Dendritic cell treated with granulocyte-macrophage colony-stimulating factor and Interleukin-4, amounts not matched to agents 40 ng/mL and 50 ng/mL, for 4 days (primary cell): ENCODE measurements at regions not wholly inside any gene's neighbourhood (a gene's known extent, or its start where the extent isn't known, plus 50 kb on each side); places are given as distances from the start of the nearest gene placed in this dataset.

Experiments
- H3K27ac Mint-ChIP-seq: one replicate; pipeline ENCODE4 v1.8.0; 2022; ENCODE audit warnings: mild to moderate bottlenecking, mixed read lengths
- H3K27me3 Mint-ChIP-seq: one replicate; pipeline ENCODE4 v1.8.0; 2022; ENCODE audit warnings: mild to moderate bottlenecking, mixed read lengths
- H3K36me3 Mint-ChIP-seq: one replicate; pipeline ENCODE4 v1.8.0; 2022; ENCODE audit warnings: low read depth, mixed read lengths
- H3K4me1 Mint-ChIP-seq: one replicate; pipeline ENCODE4 v1.8.0; 2022; ENCODE audit warnings: low read depth, mixed read lengths
- H3K4me3 Mint-ChIP-seq: one replicate; pipeline ENCODE4 v1.8.0; 2022; ENCODE audit warnings: mild to moderate bottlenecking, moderate library complexity, mixed read lengths
- H3K9me3 Mint-ChIP-seq: one replicate; pipeline ENCODE4 v1.8.0; 2022; ENCODE audit warnings: mixed read lengths
- intact Hi-C: fragments of 100-400 bp; cut with micrococcal nuclease; formaldehyde crosslinking; loops from one replicate; pipeline ENCODE4 v1.15.0; 2022

DNA sequence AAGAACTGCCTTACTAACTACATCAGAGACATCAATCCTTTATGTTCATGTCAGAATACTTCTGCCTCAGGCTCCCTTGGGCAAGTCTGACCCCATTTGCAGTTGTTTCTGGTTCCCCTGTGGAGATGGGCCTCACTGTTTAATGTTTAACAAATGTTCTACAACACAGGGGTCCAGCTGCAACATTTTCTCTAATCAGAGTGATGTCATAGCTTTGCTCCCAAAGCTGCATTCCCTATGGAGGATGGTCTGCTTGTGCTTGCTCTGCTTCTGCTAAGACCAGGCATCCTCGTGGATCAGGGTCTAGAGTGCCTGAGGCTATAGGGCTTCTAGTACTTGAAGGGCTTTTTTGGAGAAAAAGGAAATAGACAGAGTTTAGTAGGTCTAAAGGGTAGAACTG lies 1071.2 kb downstream of the TTLL7 start:
- intact Hi-C loops, result no loop called here
- Mint-ChIP-seq H3K4me1 (no peaks in the 10 kb centered on the region), H3K9me3 (peaks cover 27% of the 10 kb centered on the region), H3K4me3 (no peak overlapping the region), H3K36me3 (no peaks in the 10 kb centered on the region), H3K27me3 (no peaks in the 10 kb centered on the region), H3K27ac (no peak overlapping the region)

DNA sequence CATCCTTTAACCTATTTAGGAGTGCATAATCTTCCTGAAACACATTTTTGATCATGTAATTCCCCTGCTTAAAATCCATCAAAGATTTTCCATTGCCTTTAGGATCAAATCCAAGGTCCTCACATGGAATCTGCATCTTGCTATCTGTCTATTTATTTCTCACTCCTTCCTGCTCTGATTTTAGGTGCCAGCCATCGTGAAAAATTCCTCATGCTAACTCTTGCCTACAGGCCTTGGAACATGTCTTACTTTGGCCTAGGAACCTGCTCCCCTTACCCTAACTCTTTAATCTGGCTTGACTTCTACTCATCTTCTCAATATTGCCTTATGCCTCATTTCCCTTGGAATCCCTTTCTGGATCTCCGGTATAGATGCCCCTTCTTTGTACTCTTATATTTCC lies 1074.3 kb downstream of the TTLL7 start:
- H3K27me3 Mint-ChIP-seq, result no peaks in the 10 kb centered on the region
- H3K27ac Mint-ChIP-seq, result no peak overlapping the region
- peaks cover 26% of the 10 kb centered on the region for H3K9me3 Mint-ChIP-seq
- H3K4me3 Mint-ChIP-seq, result no peak overlapping the region
- H3K36me3 Mint-ChIP-seq, result no peaks in the 10 kb centered on the region
- intact Hi-C loops, result no loop called here
- no peaks in the 10 kb centered on the region for H3K4me1 Mint-ChIP-seq

DNA sequence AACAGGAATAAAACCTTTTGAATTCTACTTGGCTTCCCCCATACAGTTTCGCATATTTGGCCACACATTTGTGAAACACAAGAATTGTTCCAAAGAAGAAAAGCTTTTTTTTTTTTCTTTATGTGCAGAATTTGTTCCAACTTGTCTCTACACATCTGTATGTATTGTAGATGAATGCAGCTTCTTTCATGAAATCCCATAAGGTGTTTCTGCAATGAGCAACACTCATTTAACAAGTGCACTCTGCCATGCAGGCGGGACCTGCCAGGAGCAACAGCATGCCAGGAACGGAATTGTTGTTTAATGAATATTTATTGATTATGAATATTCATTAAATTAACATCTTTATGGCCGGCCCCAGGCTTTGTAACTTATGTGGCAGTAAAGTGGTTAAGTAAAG lies 1075.0 kb downstream of the TTLL7 start:
- Mint-ChIP-seq H3K4me1 (no peaks in the 10 kb centered on the region), H3K9me3 (peaks cover 26% of the 10 kb centered on the region), H3K4me3 (no peak overlapping the region), H3K36me3 (no peaks in the 10 kb centered on the region), H3K27me3 (no peaks in the 10 kb centered on the region), H3K27ac (no peak overlapping the region)
- intact Hi-C loops, result no loop called here

DNA sequence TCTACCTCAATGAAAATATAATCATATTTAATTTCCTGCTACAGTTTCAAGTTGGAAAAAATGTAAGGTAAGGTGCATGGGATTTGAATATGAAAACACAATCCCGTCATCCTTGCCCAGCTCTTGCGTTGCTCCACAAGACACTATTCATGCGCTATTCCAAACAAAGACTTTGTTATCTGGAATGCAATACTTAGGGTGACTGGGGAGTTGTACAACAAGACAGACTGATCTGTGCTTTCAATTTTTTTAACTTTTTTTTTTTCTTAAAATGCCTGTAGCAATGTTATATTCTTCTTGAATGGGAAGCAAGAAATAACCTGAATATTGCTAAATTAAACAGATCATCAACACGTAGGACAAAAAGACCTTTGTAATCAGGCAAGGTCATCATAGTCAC lies 1077.2 kb downstream of the TTLL7 start:
- Mint-ChIP-seq H3K27me3 (no peaks in the 10 kb centered on the region), H3K36me3 (no peaks in the 10 kb centered on the region), H3K9me3 (peaks cover 10% of the 10 kb centered on the region), H3K4me3 (no peak overlapping the region), H3K27ac (no peak overlapping the region), H3K4me1 (no peaks in the 10 kb centered on the region)
- intact Hi-C loops, result no loop called here

DNA sequence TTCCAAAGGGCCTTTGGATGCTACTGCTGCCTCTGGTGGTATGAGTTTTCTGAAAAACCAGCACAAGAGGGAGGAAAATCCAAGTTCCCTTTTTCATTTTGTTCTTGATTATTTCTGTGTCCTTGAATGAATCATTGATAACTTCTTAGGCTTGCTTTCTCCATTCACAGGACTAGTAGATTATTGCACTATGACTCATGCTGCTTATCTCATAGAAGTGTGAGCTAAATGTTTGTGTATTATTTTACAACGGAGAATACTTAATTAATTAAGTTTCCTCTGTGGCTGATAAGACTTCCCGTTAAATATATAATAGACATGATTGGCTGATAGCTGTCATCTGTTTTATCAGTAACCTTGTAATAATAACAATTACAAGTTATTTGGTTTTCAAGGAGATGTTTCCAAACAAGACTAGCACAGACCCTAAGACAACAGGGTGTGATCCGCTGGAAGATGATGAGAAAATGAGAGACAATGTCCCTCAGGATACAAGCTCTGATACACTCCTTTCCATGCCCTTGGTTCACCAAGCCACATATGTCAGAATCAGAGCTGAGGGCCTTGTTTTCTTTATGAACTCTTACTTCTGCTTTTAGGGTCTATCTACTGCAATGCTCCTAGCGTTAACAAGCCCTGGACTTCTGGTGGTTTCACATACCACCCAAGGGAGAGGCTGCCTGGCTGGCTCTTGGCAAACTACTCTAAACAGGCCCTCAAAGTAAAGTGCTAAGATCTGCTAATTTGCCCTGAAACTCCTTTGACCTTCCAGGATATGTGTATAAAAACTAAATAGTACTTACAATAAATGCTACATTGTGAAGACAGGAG lies 1078.3 kb downstream of the TTLL7 start:
- Mint-ChIP-seq H3K4me3 (no peak overlapping the region), H3K4me1 (no peaks in the 10 kb centered on the region), H3K9me3 (peaks cover 10% of the 10 kb centered on the region), H3K27ac (no peak overlapping the region), H3K36me3 (no peaks in the 10 kb centered on the region), H3K27me3 (no peaks in the 10 kb centered on the region)
- intact Hi-C loops, result no loop called here

DNA sequence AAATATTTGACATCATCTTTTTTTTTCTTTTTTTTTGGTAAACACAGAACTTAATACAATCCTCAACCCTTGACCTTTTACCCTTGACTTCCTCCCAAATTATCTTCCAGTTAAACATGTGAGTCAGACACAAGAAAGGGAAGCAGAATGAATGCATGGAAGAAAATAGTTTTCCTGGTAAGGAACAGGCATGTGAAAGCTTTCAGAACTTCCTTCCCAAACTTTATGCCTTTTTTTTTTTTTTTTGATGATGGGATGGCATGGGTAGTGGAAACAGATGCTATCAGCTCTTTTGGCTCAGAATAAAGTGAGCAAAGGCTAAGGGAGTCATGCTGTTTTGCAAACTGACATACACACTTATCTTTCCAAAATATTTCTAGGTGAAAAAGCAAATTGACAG lies 1079.1 kb downstream of the TTLL7 start:
- H3K9me3 Mint-ChIP-seq, result peaks cover 5% of the 10 kb centered on the region
- H3K27ac Mint-ChIP-seq, result no peak overlapping the region
- H3K4me3 Mint-ChIP-seq, result no peak overlapping the region
- H3K36me3 Mint-ChIP-seq, result no peaks in the 10 kb centered on the region
- no peaks in the 10 kb centered on the region for H3K27me3 Mint-ChIP-seq
- no peaks in the 10 kb centered on the region for H3K4me1 Mint-ChIP-seq
- intact Hi-C loops, result no loop called here

DNA sequence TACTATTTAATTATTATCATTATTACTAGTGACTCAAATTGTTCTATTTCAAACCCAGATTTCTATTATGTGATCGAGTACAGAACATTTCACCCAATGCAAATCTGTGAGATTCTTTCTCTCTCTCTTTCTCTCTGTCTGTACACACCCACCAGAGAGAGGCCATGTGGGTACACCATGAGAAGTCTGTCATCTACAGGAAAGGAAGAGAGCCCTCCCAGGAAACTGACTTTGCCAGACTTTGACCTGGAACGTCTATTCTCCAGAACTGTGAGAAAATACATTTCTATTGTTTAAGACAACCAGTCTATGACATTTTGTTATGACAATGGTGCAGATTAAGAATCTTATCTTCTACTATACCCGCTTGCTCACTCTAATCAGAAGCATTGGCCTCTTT lies 1091.6 kb downstream of the TTLL7 start:
- H3K4me3 Mint-ChIP-seq, result no peak overlapping the region
- H3K4me1 Mint-ChIP-seq, result no peaks in the 10 kb centered on the region
- no peak overlapping the region for H3K27ac Mint-ChIP-seq
- H3K27me3 Mint-ChIP-seq, result no peaks in the 10 kb centered on the region
- no peaks in the 10 kb centered on the region for H3K36me3 Mint-ChIP-seq
- H3K9me3 Mint-ChIP-seq, result no peaks in the 10 kb centered on the region
- intact Hi-C loops, result no loop called here

DNA sequence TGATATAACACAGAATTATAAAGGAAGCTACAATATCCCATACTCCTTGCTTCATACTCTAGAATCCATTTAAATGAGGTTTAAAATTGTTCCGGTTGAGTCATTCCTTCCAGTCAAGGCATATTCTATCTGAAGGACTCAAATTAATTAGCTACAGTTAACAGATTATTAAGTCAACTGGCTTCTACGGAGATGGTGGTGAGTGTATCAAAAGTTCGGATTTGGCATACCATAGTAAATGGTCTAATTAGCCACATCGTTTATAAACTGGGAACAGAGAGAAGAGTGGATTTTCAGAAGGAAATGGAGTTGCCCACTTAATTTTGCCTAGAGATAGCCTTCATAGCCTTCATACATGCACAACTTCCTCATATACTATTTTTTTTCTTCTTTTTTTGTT lies 1095.3 kb downstream of the TTLL7 start:
- H3K36me3 Mint-ChIP-seq, result no peaks in the 10 kb centered on the region
- no peak overlapping the region for H3K27ac Mint-ChIP-seq
- intact Hi-C loops, result no loop called here
- no peaks in the 10 kb centered on the region for H3K27me3 Mint-ChIP-seq
- H3K9me3 Mint-ChIP-seq, result peaks cover 8% of the 10 kb centered on the region
- no peak overlapping the region for H3K4me3 Mint-ChIP-seq
- H3K4me1 Mint-ChIP-seq, result no peaks in the 10 kb centered on the region

DNA sequence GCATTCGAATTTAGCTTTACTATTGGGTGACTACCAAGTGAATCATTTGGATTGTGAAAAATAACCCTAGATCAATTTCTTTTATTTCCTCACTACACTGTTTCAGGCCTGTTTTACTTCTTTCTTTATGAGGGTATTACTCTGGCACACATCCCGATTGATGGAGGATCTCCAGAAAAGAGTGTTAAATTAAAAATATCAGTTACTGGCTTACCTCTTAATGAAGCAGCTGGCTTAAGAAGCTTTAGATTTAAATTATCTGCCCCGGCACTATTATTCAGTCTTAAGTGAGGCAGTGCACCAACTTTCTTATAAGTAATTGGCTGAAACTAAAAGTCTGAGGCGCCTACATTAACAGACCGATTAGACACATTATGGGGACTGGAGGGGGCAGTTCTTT lies 1097.4 kb downstream of the TTLL7 start:
- Mint-ChIP-seq H3K36me3 (no peaks in the 10 kb centered on the region), H3K27me3 (no peaks in the 10 kb centered on the region), H3K27ac (no peak overlapping the region), H3K4me3 (no peak overlapping the region), H3K4me1 (no peaks in the 10 kb centered on the region), H3K9me3 (peaks cover 8% of the 10 kb centered on the region)
- intact Hi-C loops, result no loop called here

DNA sequence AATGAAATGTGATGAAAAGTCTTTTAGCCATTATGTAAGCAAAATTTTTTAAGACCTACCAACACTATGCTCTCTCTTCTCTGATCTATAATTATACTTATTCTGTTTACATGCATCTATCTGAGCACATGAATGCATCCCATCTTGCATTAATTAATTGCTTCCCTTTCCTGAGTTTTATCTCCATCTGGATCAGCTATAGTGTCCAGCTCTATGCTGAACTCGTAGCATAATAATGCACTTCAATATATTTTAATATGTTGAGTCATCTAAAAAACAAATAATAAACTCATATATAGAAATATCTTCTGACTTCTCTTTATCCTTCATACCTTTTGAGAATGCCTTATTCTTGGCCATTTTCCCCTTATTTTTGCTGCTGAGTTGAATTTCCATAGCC lies 1097.8 kb downstream of the TTLL7 start:
- H3K4me1 Mint-ChIP-seq, result no peaks in the 10 kb centered on the region
- no peak overlapping the region for H3K4me3 Mint-ChIP-seq
- H3K27ac Mint-ChIP-seq, result no peak overlapping the region
- peaks cover 8% of the 10 kb centered on the region for H3K9me3 Mint-ChIP-seq
- no peaks in the 10 kb centered on the region for H3K27me3 Mint-ChIP-seq
- intact Hi-C loops, result no loop called here
- no peaks in the 10 kb centered on the region for H3K36me3 Mint-ChIP-seq

DNA sequence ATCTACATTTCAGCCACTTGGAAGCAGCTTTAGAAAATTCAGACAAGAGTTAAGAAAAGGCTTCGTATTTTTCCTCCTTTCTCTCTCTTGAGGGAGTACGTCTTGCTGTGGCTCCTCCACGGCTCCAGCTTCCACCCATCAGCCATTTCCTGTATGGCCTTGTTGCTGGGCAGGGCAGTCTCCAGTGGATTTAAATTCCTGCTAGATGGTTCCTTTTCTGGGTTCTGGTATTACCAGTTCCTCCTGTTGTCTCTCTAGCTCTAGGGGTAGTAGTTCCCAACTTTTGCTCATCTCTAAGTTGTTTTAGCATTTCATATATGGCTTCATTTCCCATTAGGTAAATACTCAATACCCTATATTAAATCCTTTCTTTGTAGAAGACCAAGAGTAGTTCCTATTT lies 1098.3 kb downstream of the ADGRL2 start:
- Mint-ChIP-seq H3K4me3 (no peak overlapping the region), H3K27me3 (no peaks in the 10 kb centered on the region), H3K27ac (no peak overlapping the region), H3K9me3 (peaks cover 8% of the 10 kb centered on the region), H3K36me3 (no peaks in the 10 kb centered on the region), H3K4me1 (no peaks in the 10 kb centered on the region)
- intact Hi-C loops, result no loop called here

DNA sequence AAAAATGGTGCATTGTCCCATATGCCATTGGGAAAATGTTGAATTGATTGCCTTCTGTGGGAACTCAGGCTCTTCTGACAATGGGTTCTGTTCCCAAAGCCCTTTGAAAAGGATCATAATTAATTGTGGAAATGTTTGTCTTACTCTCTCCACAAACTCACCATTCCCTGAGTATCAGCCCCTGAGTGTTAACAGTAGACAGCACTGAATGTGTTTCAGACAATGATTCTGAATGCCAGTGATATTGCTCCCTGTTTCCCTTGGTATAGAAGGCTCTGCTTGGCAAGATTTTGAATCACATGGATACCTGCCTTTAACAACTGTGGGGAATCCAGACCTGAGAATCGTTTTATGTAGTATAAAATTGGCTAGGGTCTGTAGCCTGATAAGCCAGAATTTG lies 1096.8 kb downstream of the ADGRL2 start:
- no peak overlapping the region for H3K4me3 Mint-ChIP-seq
- no peaks in the 10 kb centered on the region for H3K4me1 Mint-ChIP-seq
- peaks cover 8% of the 10 kb centered on the region for H3K9me3 Mint-ChIP-seq
- H3K36me3 Mint-ChIP-seq, result no peaks in the 10 kb centered on the region
- H3K27ac Mint-ChIP-seq, result no peak overlapping the region
- H3K27me3 Mint-ChIP-seq, result no peaks in the 10 kb centered on the region
- intact Hi-C loops, result no loop called here

DNA sequence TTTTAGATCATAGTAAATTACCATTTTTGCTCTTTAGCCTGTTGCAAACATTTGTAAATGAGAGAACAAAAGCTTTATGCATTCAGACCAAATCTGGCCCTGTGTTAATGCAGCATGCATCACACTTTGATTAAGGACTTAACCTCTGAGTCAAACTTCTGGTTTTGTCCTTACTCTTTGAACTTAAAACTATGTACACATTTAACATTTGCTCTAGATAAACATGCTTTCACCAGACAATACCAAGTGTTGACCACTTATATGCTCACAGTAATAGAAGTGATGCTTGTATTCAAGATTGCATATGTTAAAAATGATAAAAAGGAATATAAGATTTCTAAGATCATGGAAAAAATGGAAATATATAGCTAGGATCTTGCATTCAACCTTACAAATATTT lies 1095.3 kb downstream of the ADGRL2 start:
- no peaks in the 10 kb centered on the region for H3K36me3 Mint-ChIP-seq
- H3K9me3 Mint-ChIP-seq, result peaks cover 1% of the 10 kb centered on the region
- intact Hi-C loops, result no loop called here
- H3K27ac Mint-ChIP-seq, result no peak overlapping the region
- no peaks in the 10 kb centered on the region for H3K4me1 Mint-ChIP-seq
- no peaks in the 10 kb centered on the region for H3K27me3 Mint-ChIP-seq
- no peak overlapping the region for H3K4me3 Mint-ChIP-seq

DNA sequence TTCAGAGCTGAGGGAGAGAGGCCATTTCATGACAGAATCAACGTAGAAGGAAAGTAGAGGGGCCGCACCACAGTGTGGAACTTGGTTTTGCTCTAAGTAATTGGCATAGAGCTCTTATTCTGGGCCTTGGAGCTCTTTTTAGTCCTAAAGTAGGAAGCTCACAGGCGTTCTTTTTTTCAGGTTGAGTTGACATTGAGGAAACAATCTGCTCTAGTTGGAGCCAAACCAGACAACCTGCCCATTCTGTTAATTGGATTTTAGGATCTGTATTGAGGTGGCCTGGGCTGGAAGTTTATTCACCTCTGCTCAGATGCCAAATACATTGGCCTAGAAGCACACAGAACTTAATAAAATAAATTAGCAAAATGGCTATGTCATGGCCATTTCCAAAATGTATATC lies 1093.9 kb downstream of the ADGRL2 start:
- Mint-ChIP-seq H3K9me3 (no peaks in the 10 kb centered on the region), H3K4me3 (no peak overlapping the region), H3K27me3 (no peaks in the 10 kb centered on the region), H3K4me1 (no peaks in the 10 kb centered on the region), H3K27ac (no peak overlapping the region), H3K36me3 (no peaks in the 10 kb centered on the region)
- intact Hi-C loops, result no loop called here
